ENCODE measurements at regions not wholly inside any gene's neighbourhood (a gene's known extent, or its start where the extent isn't known, plus 50 kb on each side); places are given as distances from the start of the nearest gene placed in this dataset.

DNA sequence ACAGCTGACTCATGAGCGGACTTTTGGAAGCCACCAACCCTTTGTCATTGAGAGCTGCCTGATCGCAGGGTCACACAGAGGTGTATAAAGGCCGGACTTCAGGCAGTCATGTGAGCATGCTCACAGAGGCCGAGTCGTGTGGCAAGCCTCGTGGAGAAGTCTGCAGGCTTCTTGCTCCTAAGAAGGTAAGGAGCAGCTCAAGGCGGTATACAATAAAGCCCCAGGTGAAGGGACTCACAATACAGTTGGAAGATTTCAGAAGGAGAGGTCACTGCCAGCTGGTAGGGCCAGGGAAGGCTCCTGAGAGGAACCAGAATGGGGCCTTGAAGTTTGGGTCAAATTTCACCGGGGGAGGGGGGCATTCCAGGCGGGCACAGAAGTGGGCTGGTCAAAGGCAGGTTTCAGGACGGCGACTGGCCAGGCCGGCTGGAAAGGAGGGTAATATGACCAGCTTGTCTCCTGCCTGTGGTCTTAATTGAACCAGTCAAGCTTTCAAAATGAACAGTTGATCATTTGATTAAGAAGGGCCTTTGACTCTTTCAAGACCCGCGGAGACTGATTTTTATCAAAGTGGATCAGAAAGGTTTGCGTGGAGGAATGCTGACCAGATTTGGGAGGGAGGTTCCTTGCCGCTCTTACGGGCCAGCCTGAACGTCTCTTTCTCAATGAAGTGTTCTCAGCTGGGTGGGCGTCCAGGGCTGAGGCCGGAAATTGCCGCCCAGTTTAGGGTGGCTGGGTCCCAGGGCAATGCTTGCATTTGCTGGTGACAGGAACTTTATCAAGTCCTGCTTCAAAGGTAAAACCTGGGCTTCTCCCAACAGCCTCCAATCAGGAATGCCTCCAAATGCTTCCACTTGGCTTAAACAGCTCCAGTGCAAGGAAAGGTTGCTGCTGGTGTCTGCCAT is 178.6 kb downstream of the EMX2 start:
- no peak for DNase-seq

- no peak for DNase-seq
Measured at GRCh38 chr10:117721873-117722272, 179.3 kb downstream of the EMX2 start.

DNA sequence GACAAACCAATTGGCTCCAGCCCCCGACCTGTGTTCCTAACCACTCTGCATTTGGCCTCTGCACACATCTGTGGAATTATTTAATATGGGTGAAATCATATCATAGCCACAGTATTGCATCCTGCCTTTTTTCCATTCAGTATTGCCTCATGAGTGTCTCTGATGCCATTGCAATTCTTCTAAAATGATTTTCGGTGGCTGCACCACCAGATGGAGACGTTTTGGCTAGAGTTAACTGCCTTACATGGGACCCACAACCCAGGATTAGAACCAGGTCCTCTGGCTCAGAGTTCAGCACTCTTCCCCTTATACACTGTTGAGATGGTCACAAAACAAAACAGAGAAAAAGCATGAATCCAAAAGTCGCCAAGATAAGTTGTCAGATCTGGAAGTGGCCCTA is 180.8 kb downstream of the EMX2 start:
- no peak for DNase-seq

DNA sequence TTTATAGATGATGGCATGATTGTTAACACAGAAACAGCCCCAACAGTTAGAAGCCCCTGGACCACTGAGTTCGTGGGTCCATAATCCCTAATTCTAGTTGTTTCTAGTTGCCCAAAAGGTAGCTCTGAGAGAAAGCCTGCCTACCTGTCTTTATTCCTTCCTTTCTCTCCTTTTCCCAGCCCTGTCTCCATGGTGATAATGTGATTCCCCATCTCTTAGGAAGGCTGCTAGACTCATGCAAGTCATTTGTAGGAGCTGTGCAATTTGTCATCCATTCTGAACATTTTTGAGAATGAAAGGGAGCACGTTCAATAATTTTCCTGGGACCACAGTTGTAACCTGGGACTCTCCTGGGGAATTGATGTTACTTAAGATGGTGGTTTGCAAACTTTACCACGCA is 183.4 kb downstream of the EMX2 start:
- no peak for DNase-seq

GRCh38 chr10:117726596-117727295 is 184.2 kb downstream of the EMX2 start:
- no peak for DNase-seq

DNA sequence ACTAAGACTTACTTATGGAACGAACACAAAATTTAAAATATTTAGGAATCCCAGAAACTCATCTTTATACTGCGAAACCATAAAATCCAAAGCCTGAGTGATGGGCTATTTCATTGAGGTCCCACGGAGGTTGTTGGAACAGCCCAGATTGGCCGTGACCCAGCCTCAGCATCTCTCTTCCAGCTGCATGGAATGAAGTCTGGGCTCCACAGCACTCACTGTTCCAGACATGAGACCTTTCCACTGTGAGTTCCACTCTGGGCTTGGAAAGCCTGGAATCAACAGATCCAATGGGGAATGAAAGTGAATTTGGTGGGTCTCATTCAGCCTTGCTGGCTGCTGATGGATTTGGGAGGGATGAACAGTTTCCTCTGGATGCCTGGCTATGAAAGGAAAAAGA is 184.9 kb downstream of the EMX2 start:
- no peak for DNase-seq

DNA sequence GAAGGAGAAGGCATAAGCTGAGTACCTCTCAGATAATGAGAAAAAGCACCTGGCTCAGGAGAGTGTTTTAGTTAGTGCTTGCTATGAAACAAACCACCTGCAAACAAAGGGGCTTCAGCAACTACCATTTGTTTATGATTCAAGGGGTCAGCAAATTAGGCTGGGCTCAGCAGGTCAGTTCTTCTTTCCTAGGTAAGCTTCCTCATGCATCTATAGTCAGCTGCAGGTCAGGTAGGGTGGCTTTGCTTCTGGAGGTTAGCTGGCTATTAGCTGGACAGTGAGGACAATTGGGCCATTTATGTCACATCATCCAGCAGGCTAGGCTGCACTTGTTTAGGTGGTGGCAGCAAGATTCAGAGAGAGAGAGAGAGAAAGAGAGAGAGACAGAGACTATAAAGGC is 185.5 kb downstream of the EMX2 start:
- DNase-seq: no peak

GRCh38 chr10:117729156-117729555 is 186.6 kb downstream of the EMX2 start:
- DNase-seq: no peak

DNA sequence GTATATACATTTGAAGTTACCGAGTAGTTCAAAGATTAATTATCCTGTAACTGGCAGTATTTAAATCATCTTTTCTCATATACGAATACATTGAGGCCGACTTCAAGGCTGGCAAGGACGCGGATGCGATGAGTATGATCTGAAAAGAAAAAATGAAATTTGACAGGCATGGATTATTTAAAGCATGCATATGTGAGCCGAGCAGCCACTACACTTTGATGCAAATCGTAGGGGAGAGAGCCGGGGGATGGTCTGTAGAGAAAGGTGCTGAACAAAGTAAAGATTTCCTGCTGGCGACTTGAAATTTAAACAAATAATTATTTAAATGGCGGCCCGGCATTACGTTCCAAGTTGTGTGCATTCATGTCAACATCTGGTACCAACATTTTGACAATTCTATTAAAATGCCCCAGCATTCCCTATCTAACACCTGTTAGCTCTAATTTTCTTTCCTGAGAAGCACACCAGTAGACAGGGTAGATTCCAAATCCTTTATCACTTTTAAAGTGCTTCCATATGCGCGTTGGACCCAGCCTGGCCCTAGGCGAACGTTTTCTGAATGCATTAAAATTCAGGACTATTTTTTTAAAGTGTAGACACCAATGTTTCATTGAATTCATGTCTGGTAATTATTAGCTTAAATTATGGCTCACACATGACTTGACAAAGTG is 188.7 kb downstream of the EMX2 start:
- no peak for DNase-seq

DNA sequence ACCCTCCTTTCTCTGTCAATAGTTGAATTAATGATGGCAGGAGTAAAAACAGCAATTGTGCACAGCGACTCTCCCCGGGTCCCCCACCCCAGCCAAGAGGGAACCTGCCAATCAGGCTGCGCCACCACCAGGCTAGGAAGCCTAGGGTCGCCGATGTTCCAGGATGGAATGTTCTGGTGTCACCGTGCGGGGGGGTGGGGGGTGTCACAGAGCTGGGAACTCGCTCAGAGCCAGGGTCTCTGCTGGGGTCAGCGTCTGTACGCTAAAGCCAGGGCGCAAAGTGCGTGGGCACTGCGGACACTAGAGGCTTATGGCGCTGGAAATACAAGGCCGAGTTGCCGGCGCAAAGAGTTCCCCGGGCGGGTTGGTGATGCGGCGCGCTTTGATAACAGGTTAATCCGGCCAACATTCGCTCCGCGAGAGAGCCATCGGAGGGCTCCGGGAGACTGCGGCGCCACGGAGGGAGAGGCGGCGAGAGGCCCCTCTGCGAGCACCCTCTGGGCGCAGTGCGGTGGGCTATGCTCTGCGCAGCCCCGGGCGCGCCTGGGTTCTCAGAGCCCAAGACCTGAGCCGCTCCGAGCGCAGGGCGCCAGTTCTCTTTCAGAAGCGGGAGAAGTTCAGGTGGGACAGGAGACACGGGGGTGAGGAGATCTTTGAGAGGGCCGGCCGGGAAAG is 192.3 kb downstream of the EMX2 start:
- no peak for DNase-seq

DNA sequence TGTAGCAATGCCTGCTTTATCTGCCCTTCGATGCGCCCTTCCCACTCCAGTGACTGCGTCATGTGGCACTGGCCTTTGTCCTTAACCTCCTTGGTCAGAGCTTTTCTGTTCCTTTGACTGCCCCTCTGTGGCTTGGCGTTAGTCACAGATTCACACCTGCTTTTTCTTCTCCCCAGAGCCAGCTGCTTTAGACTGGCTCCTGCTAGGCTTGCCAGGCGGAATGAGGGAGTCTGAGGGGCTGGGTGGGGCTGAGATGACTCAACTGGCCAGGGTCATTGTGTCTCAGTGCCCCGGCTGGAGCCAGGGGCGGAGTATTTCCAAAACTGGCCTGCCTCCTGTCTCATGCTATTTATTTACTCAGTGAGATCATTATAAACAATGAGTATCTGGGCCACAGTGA is 194.1 kb downstream of the EMX2 start:
- DNase-seq: no peak

DNA sequence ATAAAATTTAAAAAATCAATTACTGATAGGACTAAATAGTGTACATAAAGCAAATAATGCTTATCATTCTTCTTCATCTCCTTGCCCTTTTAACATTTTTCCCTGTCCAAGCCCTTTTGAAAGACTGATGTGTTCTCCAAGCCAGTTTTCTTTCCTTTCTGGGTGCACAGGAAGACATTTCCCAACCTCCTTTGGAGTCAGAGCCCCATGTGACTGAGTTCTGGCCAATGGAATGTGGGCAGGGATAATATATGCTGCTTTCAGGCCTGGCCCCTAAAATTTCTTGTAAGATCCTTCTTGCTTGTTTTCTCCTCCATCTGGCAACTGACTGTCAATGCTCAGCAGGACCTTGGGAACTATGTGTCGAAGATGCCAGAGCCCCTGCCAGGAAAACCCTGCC is 197.5 kb downstream of the EMX2 start:
- DNase-seq: no peak

DNA sequence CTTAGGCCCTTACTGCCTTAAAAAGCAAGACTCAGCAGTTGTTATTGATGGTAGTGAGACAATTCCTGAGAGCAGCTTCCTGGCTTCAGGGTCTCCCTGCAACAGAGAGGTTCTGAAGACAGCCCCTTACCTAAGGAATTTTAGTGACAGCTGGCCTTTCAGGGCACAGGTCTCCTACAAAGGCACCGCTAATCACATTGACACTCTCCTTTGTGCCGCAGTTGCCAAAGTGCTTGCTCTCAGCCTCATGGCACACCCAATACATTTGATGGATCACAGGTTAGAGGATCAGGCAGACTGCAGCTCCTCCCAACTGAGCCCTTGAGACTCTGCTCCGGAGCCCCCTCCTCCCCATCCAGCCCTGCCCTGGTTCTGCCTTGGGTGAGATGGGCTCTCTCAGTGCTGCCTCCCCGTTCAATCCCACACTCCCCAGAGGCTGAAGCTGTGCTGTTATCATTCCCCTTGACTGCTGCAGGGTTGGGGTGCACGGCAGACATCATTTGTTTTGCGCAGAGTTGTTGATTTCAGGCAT is 198.2 kb downstream of the EMX2 start:
- DNase-seq: no peak

DNA sequence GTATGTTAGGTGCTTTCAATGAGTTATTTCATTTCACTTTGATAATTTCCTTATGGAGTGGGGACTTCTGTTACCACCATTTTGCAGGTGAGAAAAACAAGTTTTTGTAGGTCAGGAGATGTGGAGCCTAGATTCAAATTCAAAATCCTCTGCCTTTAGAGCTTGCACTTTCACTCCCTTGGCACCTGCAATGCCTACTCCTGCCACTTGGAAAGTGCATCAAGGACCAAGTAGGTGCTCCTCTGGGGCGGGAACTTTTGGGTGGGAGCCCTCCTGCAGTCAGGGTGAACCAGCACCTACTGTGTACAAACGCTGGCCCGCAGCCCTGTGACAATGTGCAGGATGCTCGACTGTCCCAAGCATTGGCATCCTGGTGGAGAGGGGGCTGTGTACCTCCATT is 199.0 kb downstream of the EMX2 start:
- DNase-seq: no peak

DNA sequence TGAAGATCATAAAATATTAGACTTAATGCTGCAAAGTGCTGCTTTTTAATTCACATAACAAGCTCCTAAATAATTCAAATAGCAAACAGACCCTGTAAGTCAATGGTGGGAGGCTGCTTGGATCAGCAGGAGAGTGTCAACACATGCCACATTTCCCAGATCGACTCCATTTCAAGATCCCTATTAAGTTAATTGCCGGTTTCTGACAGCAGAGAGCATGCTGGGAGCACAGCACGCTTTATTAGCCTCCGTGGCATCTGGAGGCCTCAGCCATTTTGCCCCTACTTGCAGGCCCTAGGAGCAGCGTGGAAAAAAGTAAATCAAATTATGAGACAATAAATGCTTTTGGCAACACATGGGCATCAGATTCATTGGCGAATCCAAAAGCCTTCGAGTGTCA is 201.0 kb downstream of the EMX2 start:
- no peak for DNase-seq

DNA sequence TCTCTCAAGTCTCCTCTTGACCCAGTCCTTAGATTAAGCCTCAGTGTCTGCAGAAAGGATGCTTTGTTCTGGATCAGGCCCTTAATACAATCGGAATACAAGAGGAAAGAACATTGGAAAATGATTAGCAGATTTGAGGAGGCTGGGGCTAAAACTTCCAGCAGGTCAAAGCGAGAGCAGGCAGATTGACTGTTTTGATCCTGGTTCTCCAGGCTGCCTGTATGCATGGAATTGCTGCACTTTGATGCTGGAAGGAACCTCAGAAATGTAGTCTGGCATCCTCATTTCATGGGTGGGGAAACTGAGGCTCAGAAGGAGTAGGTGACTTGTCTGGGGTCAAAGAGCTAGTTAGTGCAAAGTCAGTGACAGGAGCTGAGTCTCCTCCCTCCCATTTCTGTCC is 202.8 kb downstream of the EMX2 start:
- no peak for DNase-seq

- DNase-seq: no peak
Measured at GRCh38 chr10:117746541-117747448, 204.2 kb downstream of the EMX2 start.

DNA sequence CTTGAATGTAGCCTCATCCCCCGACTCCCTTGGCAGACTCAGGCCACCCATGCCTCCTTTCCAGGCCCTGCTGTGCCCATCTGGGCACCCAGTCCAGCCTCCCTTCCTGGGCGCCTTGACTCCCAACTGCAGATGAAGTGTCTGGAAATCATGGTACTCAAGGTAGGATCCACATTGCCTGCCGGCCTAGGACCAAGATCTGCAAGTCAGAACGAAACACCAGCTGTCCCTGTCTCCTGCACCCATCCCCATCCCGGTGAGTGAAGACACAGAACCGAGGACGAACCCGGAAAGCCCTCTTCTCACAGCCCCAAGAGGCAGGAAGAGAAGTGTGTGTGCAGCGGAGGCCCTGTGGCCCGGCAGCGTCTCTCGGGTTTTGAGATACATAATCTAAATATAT is 205.1 kb downstream of the EMX2 start:
- DNase-seq: no peak

GRCh38 chr10:117748058-117748457 is 205.5 kb downstream of the EMX2 start:
- DNase-seq: no peak

DNA sequence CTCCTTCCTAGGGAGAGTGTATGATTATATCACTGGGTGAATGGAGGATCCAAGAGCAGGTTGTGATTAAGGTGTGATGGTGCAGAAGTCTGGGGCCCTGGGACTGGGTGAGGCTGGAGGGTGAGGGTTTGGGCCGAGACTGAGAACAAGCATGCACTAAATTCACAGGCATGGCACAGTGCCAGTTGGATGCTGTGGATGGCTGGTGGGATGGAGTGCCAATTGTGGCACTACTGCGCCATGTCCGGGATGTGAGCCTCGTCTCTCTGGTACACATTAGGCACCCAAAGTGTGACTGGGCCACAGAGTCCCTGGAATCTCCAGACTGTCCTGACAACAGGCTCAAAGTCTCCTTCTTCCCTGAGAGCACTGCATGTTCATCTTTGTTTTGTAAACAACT is 208.1 kb downstream of the EMX2 start:
- no peak for DNase-seq

GRCh38 chr10:117751259-117751658 is 208.7 kb downstream of the EMX2 start:
- no peak for DNase-seq

DNA sequence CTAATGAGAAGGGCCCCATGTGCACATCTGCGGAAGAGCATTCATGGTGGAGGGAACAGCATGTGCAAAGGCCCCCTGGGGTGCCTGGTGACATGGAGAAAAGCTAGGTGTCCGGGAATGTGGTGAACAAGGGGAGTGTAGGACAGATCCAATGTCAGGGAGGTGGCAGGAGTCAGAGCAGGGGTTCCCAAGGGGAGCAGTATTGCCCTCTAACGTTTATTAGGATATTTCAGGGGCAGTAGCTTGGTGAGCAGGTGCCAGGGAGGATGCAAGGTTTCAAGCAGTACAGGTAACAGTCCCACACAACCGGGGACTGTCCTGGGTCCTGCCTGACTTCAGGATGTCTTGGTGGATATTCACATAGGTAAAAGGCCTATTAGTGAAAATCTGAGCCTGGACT is 209.6 kb downstream of the EMX2 start:
- no peak for DNase-seq

All from GOT3 (cell line).